Vagina (tissue), 2 donors: ENCODE measurements at regions not wholly inside any gene's neighbourhood (a gene's known extent, or its start where the extent isn't known, plus 50 kb on each side); places are given as distances from the start of the nearest gene placed in this dataset.

Experiments used
- CTCF ChIP-seq, 3 experiments: fragments of 450-650 bp in 2 of 3; fragments of 200-600 bp in 1 of 3; sonication (generic) in 1 of 3; IDR thresholded peaks; one replicate each; pipeline ENCODE4 v1.5.1; 2017 to 2019; ENCODE audit warnings: antibody characterized with exemption in 3 of 3, mild to moderate bottlenecking in 2 of 3, moderate library complexity in 2 of 3
- POLR2A ChIP-seq, 2 donors: fragments of 450-650 bp; IDR thresholded peaks; one replicate each; pipeline ENCODE4 v1.6.1; 2017; ENCODE audit warnings: antibody characterized with exemption in 2 of 2, mild to moderate bottlenecking in 2 of 2, moderate library complexity in 2 of 2
- POLR2AphosphoS5 ChIP-seq, 2 donors: sonication (generic); formaldehyde crosslinking; IDR thresholded peaks; one replicate each; pipeline ENCODE4 v1.9.0; 2017; ENCODE audit warnings: antibody characterized with exemption in 2 of 2, mild to moderate bottlenecking in 2 of 2, low read depth in 1 of 2; ENCODE audit not compliant: insufficient read depth in 1 of 2

- no peak for TF ChIP-seq POLR2A (IDR thresholded peaks at IDR 0.05)
- no peak for TF ChIP-seq CTCF (IDR thresholded peaks at IDR 0.05)
- TF ChIP-seq POLR2AphosphoS5 (IDR thresholded peaks at IDR 0.05; ENCODE audit: insufficient read depth in 1 of 2, low read depth in 1 of 2) = no peak
Measured at GRCh38 chr5:81866994-81867393, 104.8 kb upstream of the ATG10 start.
